Hematopoietic multipotent progenitor cell treated with erythropoietin and hydrocortisone succinate and interleukin-3 and kit ligand, for 15 days (in vitro differentiated cells): ENCODE measurements at regions not wholly inside any gene's neighbourhood (a gene's known extent, or its start where the extent isn't known, plus 50 kb on each side); places are given as distances from the start of the nearest gene placed in this dataset.
"Not testable (repeated sequence)": the region's sequence is repeated elsewhere in the genome, so short reads cannot be mapped to it uniquely, and the experiment has no call there.

Experiments used
- DNase-seq: peaks from one replicate; pipeline ENCODE4 v3.0.0-alpha.2; 2015; ENCODE audit warnings: low spot score

DNA sequence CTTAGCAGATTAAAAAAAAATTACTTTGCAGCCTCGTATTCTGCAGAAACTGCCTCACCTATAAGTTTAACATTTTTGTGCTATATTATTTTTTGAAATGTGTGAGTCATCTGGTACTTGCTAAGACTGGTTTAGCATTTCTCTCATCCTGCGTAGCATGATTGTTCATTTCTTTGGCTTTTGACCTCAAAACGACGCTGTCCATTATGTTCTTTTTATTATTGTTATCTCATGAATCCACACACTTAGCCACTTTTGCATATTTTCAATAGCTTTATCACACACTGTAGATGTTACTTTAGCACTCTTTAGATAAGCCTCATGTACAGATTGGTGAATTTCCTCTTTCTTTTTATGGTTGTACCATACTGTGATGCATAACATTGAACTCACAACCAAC is 1004.9 kb upstream of the NCAM2 start:
- DNase-seq: no peak

DNA sequence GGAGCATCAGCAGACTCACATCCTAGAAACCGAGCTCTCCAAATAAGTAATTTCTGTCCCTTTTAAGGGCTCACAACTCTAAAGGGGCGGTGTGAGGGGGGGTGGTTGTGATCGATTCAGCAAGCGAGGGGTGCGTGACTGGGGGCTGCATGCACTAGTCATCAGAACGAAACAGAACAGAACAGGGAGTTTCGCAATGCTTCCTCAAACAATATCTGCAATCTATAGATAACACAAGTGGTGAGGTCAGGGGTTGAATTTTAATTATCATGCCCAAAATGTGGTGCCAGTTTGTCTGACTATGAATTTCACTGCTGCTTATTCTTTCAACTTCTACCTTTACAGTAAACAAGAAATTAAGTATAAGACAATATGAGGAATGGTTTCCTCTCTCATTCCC is 1003.0 kb upstream of the NCAM2 start:
- no peak for DNase-seq

DNA sequence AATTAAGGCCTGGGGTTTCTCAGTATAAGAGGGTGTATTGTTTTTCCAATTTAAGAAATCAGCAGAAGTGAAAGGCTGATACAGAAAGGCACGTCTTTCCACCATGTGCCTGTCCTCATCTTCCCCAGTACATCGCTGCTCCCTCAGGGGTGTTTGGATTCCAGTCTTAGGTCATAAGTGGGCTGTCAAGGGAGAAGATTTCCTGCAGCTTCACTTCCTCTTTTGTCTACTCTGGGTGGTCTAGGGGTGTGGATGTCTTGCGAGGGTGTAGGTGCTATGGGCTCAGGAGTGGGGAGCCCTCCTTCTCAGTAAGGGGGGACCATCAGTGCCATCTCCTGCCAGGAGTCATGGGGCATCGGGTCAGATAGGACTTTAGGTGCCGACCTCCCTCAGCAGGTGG is 999.8 kb upstream of the NCAM2 start:
- no peak for DNase-seq

DNA sequence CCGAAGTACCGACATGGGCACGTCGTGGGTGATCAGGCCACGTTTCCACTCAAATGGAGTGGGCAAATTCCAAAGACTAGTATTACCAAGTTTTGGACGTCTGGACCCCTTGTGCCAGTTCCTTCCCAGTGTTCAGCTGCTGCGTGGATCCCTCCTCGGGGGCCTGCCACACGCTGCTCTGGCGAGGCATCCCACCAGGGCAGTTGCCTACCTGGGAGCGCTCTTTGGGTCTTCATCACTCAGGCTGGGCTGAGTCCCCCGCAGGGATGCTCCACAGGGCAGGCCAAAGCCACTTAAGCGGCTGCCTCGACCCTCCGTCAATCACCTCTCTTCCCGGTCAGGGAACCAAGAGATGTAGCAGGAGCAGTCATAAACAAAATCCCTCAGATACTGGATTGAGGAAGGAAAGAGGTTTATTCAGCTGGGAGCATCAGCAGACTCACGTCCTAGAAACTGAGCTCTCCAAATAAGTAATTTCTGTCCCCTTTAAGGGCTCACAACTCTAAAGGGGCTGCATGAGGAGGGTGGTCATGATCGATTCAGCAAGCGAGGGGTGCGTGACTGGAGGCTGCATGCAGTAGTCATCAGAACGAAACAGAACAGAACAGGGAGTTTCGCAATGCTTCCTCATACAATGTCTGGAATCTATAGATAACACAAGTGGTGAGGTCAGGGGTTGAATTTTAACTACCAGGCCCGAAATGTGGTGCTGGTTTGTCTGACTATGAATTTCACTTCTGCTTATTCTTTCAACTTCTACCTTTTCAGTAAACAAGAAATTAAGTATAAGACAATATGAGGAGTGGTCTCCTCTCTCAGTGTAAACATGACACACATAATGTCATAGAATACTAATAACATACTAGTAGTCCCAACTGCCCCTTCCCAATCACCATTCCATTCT is 998.6 kb upstream of the NCAM2 start:
- no peak for DNase-seq

DNA sequence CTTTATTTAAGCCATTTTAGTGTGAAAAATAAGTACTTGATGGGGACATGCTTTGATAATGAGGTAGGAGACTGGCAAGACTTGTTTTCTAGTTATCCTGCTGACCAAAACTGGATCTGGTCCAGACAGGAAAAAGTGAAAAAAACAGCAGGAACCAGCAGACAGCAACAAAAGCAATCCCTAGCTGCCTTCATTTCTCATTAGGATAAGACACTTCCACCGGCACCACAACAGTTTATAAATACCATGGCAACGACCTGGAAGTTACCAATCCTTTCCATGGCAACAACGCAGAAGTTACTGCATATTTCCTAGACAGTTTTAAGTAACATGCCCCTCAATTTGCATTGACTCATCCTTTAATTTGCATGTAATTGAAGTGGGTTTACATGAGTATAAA is 993.8 kb upstream of the NCAM2 start:
- no peak for DNase-seq

DNA sequence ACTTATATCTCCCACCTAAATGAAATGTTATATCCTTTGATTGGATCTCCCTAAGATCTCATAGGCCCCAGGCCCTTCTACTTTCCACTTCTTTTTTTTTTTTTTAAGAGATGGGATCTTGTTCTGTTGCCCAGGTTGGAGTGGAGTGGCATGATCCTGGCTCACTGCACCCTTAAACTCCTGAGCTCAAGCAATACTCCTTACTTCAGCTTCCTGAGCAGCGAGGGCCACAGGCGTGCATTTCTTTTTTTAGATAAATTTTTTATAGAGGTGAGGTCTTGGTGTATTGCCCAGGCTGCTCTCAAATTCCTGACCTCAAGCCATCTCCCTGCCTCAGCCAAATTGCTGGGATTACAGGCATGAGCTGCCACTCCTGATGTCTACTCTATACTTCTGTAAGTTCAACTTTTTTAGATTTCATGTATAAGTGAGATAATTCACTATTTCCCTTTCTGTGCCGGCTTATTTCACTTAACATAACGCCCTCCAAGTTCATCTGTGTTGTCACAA is 987.5 kb upstream of the NCAM2 start:
- DNase-seq: no peak

DNA sequence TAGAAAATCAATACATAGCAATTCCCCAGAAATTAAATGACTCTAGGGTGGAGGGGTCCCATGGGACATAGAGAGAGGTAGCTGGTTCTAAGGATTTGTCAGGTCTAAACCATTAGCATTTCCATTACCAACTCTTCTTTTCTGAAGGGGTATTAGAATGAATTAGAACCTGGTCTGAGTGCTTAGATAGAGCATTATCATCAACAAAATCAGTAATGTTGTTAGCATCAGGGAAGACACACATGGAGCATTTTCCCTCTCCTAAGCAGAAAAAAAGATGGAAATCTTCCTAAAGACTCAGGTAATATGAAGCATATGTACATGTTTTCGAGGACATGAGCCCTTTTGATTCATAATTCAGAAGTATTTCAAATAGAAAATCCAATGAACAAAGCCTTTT is 984.4 kb upstream of the NCAM2 start:
- DNase-seq: no peak

DNA sequence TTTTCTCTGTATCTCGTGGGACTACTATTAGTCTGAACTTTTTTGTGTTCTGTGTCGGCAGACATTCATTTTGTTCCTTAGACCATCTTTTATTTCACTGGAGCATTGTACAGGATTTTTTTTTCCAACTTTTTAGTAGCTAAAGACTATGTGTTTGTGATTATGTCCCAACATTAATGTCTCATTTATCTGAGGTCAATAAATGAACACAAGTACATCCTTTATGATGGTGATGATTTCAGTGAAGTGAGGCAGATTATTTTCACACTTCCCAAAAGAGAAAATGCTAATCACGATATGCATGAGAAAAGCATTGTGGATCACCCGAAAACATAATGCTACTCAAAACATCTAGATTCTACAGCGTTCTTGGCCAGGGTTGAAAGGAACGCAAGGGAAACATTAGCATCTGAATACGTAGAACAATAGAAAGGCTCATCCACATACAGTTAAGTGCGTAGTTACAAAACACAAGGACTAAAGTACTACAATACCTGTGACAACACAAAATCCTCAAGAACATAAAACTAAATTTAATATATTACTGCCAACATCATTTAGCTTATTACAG is 981.7 kb upstream of the NCAM2 start:
- DNase-seq: no peak

DNA sequence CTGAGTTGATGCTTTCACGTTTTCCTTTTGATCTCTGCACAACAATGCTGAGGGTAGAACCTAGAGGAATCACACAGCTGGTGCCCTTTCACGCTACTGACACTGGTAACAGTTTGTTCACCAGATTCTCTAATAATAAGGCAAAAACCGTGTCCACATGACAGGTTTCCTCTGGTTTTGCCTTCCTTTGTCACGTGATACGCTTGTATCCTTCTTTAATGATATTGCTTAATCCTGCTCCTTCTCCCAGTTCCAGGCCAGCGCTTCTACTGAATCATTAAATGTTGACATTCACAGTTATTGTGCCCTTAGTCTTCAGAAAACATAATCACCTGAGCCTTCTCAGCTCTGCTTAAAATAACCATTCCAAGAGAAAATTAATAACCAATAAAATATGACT is 978.2 kb upstream of the NCAM2 start:
- DNase-seq: no peak

DNA sequence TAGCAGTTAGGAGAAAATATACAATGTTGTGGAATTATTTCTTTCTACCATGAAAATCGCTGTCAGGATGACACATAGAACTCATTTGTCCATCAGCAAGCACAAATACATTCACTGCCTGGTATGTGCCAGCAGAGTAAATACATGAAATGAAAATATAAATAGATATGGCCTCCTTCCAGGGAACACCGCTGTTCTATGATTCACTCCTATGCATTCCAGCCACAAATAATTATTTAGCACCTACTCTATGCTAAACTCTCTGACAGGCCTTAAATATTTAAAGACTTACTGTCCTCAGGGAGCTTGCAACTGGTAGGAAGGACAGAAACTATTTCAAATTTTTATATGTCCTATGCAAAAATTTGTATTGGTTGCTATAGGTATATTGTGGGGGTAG is 975.0 kb upstream of the NCAM2 start:
- no peak for DNase-seq

DNA sequence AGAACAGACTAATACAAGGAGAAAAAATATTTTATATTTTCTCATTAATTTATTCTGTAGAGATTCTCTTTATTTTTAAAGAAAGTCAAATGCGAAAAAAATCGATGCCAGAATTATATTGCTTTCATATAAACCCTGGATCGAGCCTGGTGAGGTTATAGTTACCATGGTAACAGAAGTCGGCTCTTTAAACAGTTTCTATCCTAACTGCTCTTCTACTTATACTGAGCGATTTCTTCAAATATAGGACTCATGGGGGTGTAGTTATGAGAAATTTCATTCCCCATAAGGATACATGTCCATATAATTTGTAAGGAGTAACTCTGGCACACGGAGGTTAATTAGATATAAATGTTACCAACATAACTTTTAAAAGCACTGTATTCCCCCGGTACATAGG is 973.5 kb upstream of the NCAM2 start:
- no peak for DNase-seq

DNA sequence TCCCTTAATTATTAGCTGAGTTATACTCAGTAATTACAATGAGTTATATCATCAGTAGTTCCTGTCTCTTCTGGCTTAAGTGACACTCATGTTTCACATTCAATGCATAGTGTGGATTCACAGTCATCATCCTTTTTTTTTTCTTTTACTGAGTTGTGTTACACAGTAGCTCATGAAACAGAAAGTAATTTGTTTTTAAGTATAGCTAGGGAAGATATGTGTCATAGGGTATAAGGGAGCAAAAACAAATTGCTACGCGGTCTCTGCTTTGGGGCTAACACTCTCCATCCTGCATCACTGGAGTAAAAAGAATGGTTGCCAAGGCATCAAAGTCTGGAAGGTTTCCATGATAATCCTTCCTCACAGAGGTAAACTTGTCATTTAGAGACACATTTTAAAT is 971.7 kb upstream of the NCAM2 start:
- no peak for DNase-seq

DNA sequence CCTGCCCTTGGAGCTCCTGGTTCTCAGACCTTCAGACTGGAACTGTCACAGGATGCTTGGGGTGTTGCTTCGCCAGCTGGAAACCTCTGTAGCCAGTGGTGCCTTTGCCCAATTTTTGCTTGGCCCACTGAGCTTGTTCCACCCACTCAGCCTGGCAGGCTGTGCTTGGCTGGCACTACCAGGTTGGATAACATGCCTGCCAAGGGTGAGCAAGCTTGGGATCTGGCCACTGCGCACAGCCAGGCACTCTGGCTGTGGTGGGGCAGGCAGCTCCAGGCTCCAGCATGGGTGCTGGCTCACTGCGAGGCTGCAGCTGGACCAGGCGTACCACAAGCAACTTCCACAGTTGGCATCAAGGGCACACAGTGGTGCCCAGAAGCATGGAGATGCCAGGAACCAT is 967.8 kb upstream of the NCAM2 start:
- no peak for DNase-seq

DNA sequence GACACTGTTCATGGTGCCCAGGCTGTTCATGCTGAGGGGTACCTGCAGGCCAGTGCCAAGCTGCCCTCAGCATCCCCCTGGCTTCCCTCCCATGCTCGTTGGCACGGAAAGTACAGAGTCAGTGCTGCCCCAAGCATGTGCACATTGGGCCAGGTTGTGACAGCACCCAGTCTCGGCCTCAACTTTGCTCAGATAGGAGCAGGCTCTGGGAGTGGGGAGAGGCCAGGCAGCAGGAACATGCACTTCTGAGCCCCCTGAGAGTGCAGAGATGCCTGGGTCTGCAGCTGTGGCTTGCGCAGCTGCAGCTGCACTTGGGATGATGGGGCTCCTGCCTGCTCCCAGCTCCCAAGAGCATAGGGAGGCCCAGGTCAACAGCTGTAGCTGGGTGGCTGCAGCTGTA is 966.4 kb upstream of the NCAM2 start:
- no peak for DNase-seq

DNA sequence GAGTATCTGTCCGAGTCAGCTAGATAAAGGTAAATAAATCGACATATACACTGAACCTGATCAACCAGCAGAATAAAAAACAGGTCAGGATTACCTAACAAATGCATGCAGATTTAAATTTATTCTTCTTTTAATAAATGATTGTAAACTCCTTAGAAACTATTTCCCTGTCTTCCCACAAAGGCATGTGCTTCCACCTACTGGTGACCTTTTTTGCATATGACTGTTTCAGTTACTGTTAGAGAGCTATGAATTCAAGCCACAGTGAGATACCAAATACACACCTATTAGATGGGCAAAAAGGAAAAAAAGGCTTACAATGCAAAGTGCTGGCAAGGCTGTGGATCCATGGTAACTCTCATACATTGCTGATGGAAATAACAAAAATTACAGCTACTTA is 957.4 kb upstream of the NCAM2 start:
- no peak for DNase-seq

DNA sequence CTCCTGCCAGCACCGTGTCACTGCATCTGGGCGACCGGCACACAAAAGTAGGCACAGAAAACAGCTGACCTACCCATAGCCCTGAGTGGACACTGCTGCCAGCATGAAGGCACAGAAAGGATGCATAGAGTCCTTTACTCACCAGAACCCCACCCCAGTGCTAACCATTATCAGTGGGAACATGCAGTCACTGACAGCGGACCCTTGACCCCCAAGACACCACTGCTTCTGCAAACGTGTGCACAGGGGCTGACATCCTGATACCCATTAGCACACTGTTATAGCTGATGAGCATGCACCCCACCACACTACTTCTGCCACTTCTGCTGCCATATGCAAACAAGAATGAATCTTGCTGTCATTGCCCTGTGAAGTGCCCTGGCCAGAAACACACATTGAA is 953.0 kb upstream of the NCAM2 start:
- no peak for DNase-seq

DNA sequence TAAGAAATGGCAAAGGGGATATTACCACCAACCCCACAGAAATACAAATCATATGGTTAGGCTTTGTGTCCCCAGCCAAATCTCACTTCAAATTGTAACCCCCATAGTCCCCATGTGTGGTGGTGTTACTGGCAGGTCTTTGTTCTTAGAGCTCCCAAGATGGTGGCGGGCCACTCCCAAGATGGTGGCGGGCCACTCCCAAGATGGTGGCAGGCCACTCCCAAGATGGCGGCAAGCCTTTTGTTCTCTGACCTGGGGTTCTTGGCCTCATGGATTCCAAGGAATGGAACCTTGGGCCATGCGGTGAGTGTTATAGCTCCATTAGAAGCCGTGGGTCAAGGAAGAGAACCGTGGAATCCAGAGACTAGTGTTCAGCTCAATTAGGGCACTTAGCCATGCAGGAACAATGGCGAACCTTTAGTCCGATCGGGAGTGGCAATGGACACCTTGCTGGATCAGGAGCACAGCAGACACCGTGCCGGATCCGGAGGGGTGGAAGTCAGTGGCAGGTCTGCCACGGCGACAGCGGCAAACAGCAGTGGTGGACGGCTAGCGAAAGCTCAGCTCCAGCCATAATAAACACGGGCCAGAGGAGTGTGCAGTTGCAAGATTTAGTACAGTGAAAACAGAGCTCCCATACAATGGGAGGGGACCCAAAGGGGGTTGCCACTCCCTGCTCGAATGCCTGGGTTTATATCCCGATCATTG is 949.9 kb upstream of the NCAM2 start:
- DNase-seq: not testable (repeated sequence)

DNA sequence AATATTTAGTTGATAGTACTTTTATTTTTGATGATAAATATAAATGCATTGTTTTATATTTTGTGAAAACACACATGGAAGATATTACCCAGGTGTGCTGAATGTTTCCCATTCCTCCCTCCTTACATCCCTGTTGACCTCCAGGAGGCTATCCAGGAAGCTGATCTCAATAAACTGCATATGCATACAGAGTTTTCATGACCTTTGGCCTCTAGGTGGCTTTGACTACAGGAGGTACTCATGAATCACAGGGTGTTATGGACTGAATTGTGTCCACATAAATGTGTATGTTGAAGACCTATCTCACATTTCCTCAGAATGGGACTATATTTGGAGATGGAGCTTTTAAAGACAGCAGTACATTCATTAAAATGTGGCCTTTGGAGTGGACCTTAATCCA is 914.9 kb upstream of the NCAM2 start:
- DNase-seq: no peak

DNA sequence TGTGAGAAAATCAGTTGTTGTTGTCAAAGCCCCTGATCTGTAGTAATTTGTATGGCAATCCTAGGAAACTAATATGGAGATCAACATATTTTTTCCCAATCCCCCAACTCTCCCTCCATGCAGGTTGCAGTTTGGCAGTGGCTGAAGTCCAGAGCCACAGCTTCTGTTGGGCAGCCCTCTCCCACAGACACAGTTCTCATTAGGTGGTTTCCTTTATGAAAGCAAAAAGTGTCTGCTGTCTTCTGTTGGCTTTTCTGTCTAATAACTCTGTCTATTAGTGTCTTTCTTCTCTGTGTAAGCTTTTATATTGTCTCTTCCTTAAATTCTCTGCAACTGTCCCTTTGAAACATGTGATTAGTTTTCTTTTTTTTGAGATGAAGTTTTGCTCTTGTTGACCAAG is 914.3 kb upstream of the NCAM2 start:
- DNase-seq: no peak

DNA sequence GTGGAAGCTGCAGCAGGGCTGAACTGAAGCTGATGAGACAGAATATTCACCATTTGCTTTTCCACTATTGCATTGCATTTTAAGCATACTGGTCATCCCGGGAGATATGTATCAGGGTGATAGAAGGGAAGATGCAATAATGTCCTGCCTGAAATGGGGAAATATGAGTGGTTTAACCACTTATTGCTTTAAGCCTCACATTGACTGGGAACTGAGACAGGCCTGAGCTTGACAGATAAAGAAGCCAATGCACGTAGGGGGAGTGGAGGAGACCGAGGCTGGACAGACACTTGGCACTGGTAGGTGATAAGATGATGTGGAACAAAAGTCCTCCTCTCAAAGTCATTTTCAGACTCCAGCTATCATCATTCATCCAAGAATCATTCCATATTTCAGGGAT is 911.7 kb upstream of the NCAM2 start:
- no peak for DNase-seq

DNA sequence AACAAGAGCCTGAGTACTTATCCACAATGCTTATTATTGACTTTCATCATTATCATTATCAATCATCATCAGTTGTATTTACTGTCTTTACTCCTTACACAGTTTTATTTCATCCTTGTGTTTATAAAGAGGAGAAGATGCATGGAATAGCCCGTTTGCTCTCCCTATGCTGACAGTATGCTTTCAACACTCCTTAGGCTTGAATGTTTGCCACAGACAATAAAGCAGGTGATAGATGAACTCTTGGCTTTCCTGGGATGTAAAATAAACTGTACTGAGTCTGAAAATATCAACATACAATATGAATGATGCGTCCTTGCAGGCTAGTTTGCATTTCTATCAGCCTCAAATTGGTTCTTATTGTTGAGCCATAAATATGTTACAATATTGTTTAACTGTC is 891.8 kb upstream of the NCAM2 start:
- no peak for DNase-seq

DNA sequence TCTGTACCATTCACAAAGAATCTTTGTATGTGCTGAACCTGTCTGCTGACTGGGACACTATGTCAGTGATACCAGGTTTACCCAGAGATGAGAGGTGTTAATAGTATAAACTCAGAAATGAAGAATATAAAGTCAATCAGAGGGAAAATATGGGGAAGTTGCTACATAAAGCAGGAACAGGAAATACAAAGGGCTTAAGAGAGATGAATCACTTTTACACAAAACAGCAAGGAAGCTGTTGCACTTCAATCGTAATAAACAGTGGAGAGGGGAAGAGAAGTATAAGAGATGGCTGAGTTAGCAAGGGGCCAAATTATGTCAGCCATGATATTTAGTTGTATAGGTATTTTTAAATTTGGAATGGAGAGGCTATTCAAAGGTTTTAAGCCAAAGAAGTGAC is 890.2 kb upstream of the NCAM2 start:
- no peak for DNase-seq

DNA sequence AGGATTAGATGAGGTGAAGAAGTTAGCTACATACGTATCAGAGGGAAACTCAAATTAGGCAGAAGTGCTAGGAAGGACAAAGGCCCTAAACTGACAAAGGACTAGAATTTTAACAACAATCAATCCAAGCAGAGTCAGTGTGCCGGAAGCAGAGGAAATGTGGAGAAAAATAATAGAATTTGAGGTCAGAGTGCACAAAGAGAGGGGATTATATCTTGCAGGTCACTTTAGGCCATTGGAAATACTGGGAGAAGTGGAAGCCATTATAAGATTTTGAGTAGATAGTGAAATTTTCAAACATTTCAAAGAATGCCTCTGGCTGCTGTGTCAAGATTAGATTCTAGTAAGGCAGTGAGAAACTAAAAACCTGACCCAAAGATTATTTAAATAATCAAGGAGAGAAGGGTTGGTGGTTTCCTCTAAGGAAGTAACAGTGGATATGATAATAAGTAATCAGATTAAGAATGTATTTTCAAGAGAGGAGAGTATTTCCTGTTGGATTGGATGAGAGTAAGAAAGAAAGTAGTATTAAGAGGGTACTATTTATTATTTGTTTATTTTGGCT is 889.2 kb upstream of the NCAM2 start:
- DNase-seq: no peak
